Muscle of leg (tissue), 3 donors: ENCODE measurements at regions not wholly inside any gene's neighbourhood (a gene's known extent, or its start where the extent isn't known, plus 50 kb on each side); places are given as distances from the start of the nearest gene placed in this dataset.
A peak's percentile ranks its signal among the peaks of the same experiment; 100 is the strongest.

Source experiments
- DNase-seq: peaks from one replicate; pipeline ENCODE4 v3.0.0; 2013
- H3K27ac ChIP-seq: one replicate; pipeline ENCODE4 v1.5.1; 2013; ENCODE audit warnings: mild to moderate bottlenecking, low read length, control low read depth
- H3K27me3 ChIP-seq: one replicate; pipeline ENCODE4 v1.6.1; 2013; ENCODE audit warnings: low read length; ENCODE audit not compliant: control insufficient read depth, insufficient read depth
- H3K36me3 ChIP-seq: one replicate; pipeline ENCODE4 v1.6.1; 2013; ENCODE audit warnings: low read length; ENCODE audit not compliant: control insufficient read depth, insufficient read depth
- H3K4me1 ChIP-seq: one replicate; pipeline ENCODE4 v1.6.1; 2013; ENCODE audit warnings: low read length; ENCODE audit not compliant: control insufficient read depth, insufficient read depth
- H3K4me3 ChIP-seq: one replicate; pipeline ENCODE4 v1.5.1; 2013; ENCODE audit warnings: low read length, control low read depth
- H3K9me3 ChIP-seq: replicated peaks from 2 replicates; pipeline ENCODE4 v1.6.1; 2013; ENCODE audit warnings: low read depth, low read length; ENCODE audit not compliant: control insufficient read depth
- WGBS: methylation state at CpG from one replicate; pipeline ENCODE4 v1.1.5; 2013; ENCODE audit warnings: missing lambda C conversion rate; ENCODE audit not compliant: insufficient coverage; 5-methylcytosine and 5-hydroxymethylcytosine counted together

DNA sequence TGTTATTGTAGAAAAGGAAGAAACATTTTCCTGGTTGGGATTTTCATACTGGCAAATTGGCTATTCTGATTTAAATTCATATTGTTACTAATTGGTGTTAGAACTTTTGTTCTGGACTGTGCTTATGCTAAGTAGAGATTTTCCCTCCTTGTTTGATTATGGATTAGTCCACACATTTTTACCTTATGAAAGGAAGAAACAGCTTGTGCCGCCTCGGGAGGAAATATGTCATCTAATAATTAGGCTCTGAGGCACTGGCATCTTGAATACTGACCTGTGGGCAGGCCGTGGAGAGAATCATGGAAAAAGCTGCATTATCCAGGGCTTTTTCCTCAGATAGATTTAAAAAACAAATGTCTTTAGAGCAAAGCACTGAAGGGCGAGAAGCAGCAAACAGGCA lies 344.3 kb upstream of the TBL1XR1 start:
- no peak overlapping the region for H3K4me3 ChIP-seq
- no peak for DNase-seq
- peaks cover 8% of the 10 kb centered on the region for H3K4me1 ChIP-seq
- 67% methylated on average over 1 of the region's 4 CpGs for WGBS
- no peaks in the 10 kb centered on the region for H3K36me3 ChIP-seq
- no peaks in the 10 kb centered on the region for H3K27me3 ChIP-seq
- H3K27ac ChIP-seq = no peak overlapping the region
- H3K9me3 ChIP-seq = no peaks in the 10 kb centered on the region

DNA sequence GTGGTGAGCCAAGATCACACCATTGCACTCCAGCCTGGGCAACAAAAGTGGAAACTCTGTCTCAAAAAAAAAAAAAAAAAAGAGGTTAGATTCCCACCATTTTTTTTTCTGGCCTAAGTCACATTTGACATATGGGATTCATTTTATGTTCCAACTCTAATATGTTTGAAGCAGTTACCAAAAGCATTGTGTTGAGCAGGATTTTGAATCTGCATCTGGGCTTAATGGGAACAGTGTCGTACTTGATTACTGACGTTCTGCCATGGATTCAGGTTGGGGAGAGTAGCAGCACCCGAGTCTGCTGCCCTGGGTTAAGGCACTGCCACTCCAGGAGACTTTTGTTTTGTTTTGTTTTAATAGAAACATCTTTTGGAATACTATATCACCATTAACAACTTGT lies 348.7 kb upstream of the TBL1XR1 start:
- H3K27me3 ChIP-seq = no peaks in the 10 kb centered on the region
- H3K4me3 ChIP-seq = no peak overlapping the region
- H3K4me1 ChIP-seq = peaks cover 2% of the 10 kb centered on the region
- H3K27ac ChIP-seq = no peak overlapping the region
- no peaks in the 10 kb centered on the region for H3K36me3 ChIP-seq
- no CpG with 5 or more reads among the region's 3 CpGs for WGBS
- no peaks in the 10 kb centered on the region for H3K9me3 ChIP-seq
- DNase-seq = peak; percentile 75

DNA sequence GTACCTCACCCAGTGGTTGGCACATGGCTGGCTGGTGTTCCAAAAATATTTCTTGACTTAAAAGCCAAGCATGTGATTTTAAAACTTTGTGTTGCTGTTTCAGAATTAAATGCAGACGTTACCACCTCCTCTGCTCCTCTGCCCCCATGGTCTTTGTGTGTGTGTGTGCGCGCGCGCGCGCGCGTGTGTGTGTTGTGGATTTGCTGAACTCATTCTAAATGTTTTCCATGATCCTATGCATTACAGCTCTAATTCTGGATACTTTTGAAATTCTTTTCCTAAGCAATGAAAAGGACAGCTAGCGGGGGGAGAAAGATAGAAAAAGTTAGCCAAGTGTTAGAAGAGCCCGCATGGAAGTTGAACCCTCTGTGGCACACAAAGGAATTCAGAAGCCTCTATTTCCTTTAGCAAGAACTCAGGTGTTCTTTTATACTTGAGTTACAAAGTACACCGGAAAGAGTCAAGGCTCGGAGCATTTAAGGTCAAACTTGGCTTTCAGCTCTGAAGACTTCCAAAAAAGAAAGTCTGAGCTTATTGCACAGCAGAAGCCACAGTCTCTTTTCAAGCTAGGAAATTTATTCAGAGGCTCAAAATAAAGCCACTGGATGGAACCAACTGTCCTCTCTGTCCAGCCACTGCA lies 350.5 kb upstream of the TBL1XR1 start:
- peaks cover 2% of the 10 kb centered on the region for H3K4me1 ChIP-seq
- H3K36me3 ChIP-seq = no peaks in the 10 kb centered on the region
- H3K27me3 ChIP-seq = no peaks in the 10 kb centered on the region
- WGBS = 76% methylated on average over 3 of the region's 13 CpGs
- no peak overlapping the region for H3K4me3 ChIP-seq
- no peak overlapping the region for H3K27ac ChIP-seq
- no peaks in the 10 kb centered on the region for H3K9me3 ChIP-seq
- no peak for DNase-seq

DNA sequence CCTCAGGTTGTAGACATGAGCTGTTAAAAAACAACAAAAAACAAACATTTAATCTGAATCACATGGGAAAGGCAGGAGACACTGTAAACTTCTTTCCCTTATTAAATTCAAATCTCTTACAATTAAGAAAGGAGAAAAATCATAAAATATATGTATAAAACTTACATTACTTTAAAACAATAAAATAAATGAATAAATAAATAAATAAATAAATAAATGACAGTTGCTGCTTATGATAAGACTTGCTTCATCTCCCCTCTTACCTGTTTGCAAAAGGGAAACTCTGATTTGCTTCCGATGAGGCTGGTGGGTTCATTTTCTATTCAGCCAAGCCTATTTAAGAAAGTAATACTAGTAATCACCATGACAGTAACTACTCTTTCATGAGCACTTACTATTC lies 353.4 kb upstream of the TBL1XR1 start:
- Histone ChIP-seq H3K4me1 (peaks cover 2% of the 10 kb centered on the region), H3K36me3 (no peaks in the 10 kb centered on the region), H3K9me3 (no peaks in the 10 kb centered on the region), H3K27me3 (no peaks in the 10 kb centered on the region), H3K4me3 (no peak overlapping the region), H3K27ac (no peak overlapping the region)
- no CpG with 5 or more reads among the region's 1 CpG for WGBS
- no peak for DNase-seq

DNA sequence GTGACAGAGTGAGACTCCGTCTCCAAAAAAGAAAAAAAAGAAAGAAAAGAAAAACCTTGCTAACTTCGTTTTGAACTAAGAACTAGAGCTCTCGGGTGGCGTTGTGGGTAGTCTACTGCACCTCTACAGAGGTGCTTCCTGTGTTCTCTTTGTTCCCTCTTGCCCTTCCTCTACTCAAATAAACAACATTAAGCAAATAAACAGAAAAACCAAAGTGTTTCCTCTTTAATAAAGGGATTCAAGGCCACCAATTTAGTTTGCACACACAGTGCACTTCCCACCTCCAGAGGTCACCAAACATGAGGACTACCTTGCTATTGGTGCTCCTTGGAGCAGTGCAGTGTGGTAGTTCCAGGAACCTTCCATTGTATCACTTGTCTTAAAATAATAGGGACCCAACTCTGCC lies 354.2 kb upstream of the TBL1XR1 start:
- no peak for DNase-seq
- no peak overlapping the region for H3K27ac ChIP-seq
- H3K36me3 ChIP-seq = no peaks in the 10 kb centered on the region
- no peaks in the 10 kb centered on the region for H3K9me3 ChIP-seq
- no CpG with 5 or more reads among the region's 4 CpGs for WGBS
- H3K27me3 ChIP-seq = no peaks in the 10 kb centered on the region
- H3K4me1 ChIP-seq = peaks cover 2% of the 10 kb centered on the region
- no peak overlapping the region for H3K4me3 ChIP-seq

DNA sequence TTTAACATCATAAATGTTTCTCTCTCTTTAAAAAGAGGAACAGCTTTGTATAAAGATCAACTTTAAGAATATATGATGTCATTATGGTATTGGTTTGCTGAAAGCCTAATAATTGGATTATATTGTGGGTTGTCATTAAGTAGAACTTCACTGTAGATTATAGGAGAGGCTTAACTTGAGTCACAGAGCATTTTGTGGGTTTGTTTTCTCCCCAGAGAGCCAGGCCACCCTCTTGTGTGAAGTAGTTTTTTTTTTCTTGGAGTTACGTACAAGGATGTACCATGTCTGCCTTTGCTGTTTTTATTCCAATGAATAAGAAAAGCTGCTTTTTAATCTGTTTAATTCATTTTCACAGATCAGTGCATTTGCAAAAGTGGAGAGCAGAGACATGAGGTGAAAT lies 354.8 kb upstream of the TBL1XR1 start:
- Histone ChIP-seq H3K4me1 (peaks cover 2% of the 10 kb centered on the region), H3K36me3 (no peaks in the 10 kb centered on the region), H3K4me3 (no peak overlapping the region), H3K27ac (no peak overlapping the region), H3K9me3 (no peaks in the 10 kb centered on the region), H3K27me3 (no peaks in the 10 kb centered on the region)
- no peak for DNase-seq
- no CpG with 5 or more reads among the region's 1 CpG for WGBS

DNA sequence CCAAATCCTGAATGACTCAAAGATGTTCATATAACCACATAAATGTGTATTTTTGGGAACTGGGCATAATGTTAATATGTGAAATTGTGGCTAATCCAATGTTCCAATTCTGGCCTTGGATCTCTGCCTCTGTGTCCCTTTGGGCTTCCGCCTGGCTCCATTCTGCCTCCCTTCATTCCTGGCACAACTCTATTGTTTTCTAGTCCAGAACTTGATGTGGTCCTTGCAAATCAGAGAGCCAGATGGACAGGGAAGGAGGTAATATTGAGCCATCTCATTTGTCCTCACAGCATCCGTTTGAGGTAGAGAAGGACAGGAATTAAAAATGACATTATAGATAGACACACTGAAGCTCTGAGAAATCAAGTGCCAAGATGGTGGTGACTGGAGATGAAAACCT lies 355.7 kb upstream of the TBL1XR1 start:
- no peak for DNase-seq
- no peaks in the 10 kb centered on the region for H3K9me3 ChIP-seq
- H3K27me3 ChIP-seq = no peaks in the 10 kb centered on the region
- no peaks in the 10 kb centered on the region for H3K4me1 ChIP-seq
- no CpG with 5 or more reads among the region's 2 CpGs for WGBS
- no peak overlapping the region for H3K4me3 ChIP-seq
- H3K27ac ChIP-seq = no peak overlapping the region
- H3K36me3 ChIP-seq = no peaks in the 10 kb centered on the region

DNA sequence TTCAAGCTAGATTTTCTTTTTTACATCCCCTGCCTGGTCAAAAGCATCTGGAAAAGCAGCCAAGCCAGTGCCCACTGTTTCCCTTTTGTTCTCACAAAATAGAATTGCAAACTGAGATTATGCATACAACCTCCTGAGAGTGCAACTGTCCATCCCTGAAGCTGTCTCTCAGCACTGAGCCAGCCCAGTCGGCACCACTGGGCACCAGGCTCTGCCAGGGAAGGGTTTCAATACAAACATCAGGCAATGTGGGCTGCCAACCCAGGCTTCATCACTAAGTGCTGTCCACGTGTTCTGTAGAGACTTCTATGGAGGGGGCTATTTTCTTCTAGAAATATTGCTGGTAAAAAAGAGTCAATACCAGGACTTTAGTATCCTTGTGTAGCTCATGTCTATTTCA lies 356.3 kb upstream of the TBL1XR1 start:
- H3K36me3 ChIP-seq = no peaks in the 10 kb centered on the region
- DNase-seq = no peak

DNA sequence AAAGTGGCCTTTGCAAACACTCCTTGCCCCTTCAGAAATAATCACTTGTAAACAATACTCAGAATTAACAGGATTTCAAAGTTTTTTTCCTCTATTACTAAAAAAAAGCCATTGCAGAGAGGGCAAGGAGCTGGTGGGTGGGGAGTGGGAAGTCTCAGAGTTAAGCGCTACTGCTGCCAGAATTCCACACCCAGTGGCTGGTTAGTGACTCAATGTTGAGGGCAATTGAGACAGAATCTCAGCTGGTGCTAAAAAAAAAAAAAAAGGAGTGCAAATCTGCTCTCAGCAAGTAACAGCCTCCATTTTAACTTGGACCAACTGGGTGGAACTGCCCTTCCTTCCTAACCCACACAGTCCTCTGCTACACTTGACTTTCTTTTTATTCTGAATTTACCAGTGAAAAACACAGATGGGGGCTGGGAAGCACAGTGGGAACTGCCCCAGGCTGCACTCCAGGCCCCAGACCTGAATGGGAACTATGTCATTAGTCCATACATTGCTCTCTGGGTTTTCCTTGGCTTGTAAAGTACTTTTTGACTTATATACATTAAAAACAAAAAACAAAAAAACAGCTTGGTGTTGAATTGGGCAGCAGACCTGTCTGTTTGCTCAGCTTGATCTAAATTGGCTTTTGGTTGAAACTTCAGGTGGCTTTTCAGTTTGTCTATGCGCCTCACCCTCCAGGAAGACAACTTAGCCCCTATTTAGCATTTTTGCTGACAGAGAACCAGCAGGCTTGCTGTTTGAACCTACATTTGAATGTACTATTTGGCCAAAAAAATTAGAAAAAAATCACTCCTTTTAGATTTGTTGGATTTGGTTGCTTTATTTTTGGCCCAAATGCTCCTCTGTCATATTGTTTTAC lies 357.8 kb upstream of the TBL1XR1 start:
- WGBS = 75% methylated on average over 1 of the region's 2 CpGs
- no peaks in the 10 kb centered on the region for H3K4me1 ChIP-seq
- no peaks in the 10 kb centered on the region for H3K9me3 ChIP-seq
- no peak overlapping the region for H3K27ac ChIP-seq
- H3K27me3 ChIP-seq = no peaks in the 10 kb centered on the region
- H3K36me3 ChIP-seq = no peaks in the 10 kb centered on the region
- no peak overlapping the region for H3K4me3 ChIP-seq
- DNase-seq = no peak

More for the DNA sequence above, 356.3 kb upstream of the TBL1XR1 start:
- WGBS = 50% methylated on average over 1 of the region's 2 CpGs
- H3K27ac ChIP-seq = no peak overlapping the region
- H3K9me3 ChIP-seq = no peaks in the 10 kb centered on the region
- H3K4me1 ChIP-seq = no peaks in the 10 kb centered on the region
- H3K27me3 ChIP-seq = no peaks in the 10 kb centered on the region
- no peak overlapping the region for H3K4me3 ChIP-seq

DNA sequence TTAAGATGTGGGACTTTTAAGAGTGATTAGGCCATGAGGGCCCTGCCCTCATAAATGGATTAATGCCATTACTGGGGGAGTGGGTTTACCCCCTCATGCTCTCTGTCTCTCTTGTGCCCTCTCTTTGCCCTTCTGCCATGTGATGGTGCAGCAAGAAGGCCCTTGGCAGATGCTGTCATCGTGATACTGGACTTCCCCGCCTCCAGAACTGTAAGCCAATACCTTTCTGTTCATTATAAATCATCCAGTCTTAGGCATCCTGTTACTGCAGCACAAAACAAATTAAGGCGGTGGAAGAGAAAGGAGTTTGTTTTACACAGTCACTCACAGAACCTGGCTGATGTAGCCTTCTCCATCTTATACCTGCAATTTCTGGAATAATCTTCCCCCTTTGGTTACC lies 360.3 kb upstream of the TBL1XR1 start:
- no peak overlapping the region for H3K4me3 ChIP-seq
- no peaks in the 10 kb centered on the region for H3K4me1 ChIP-seq
- H3K27me3 ChIP-seq = no peaks in the 10 kb centered on the region
- H3K27ac ChIP-seq = no peak overlapping the region
- no CpG with 5 or more reads among the region's 3 CpGs for WGBS
- H3K9me3 ChIP-seq = no peaks in the 10 kb centered on the region
- H3K36me3 ChIP-seq = no peaks in the 10 kb centered on the region
- no peak for DNase-seq
